GM12865 (cell line): ENCODE measurements at regions not wholly inside any gene's neighbourhood (a gene's known extent, or its start where the extent isn't known, plus 50 kb on each side); places are given as distances from the start of the nearest gene placed in this dataset.

Experiments used
- DNase-seq: peaks from one replicate; pipeline ENCODE4 v3.0.0; 2010; ENCODE audit warnings: low read depth
- H3K4me3 ChIP-seq: 2 replicates; pipeline ENCODE4 v1.5.1; 2011; ENCODE audit warnings: mild to moderate bottlenecking, low read depth, low read length, control low read depth
- TF ChIP-seq, protein P1 (sequence below): IDR thresholded peaks from 2 replicates; pipeline ENCODE4 v1.5.1; 2011; ENCODE audit warnings: low read length, control low read depth, low read depth, inconsistent platforms; ENCODE audit not compliant: insufficient read depth; ENCODE audit errors: missing control alignments

DNA sequence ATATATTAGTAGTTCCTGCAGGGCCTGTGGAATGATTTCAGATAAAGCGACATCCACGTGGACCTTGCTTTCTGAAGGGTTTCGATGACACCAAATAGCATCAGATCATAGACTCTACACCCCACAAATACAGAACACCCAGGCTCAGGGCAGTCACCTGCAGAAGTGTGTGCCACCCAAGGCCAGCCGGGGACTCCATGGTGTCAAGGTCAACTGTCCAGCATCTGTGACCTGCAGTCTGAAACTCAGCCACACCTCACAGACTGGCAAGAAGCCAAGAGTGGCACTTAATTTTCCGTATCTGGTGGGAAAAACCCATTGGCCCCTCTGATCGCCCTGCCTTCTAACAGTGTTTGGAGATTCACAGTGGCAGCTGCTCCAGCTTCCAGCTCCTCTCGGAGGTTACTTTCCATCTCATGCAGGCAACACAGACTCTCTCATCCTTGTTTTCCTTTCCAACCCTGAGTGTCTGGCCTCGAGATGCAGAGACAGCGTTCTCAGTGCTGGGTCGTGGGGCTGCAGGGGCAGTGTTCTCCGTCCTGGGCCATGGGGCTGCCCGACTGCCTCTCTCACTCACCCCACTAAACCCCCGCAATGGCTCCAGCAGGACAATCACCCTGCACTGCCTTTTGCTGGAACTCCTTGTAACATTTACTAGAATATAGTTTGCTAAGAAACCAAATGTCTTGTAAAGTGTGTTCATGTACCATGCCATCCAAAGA, 221.9 kb downstream of the IRX2 start:
- no peak overlapping the region for H3K4me3 ChIP-seq
- no peak for DNase-seq

DNA sequence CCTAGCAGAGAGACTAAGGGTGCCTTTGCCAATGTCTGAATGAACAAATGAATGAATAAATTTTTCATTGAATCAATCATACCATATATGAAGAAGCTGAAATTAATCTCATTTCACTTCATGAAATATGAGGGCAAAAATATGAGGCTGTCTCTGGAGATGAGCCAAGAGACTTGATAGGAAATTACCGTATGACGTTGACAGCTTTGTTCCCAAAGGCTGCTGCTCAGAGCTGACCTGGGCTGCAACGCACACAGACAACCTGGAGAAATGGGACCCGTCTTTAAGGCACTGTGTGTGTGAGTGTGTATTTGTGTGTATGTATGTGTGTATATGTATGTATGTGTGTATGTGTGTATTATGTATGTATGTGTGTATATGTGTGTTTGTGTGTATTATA, 226.1 kb downstream of the IRX2 start:
- TF ChIP-seq, protein P1, sequence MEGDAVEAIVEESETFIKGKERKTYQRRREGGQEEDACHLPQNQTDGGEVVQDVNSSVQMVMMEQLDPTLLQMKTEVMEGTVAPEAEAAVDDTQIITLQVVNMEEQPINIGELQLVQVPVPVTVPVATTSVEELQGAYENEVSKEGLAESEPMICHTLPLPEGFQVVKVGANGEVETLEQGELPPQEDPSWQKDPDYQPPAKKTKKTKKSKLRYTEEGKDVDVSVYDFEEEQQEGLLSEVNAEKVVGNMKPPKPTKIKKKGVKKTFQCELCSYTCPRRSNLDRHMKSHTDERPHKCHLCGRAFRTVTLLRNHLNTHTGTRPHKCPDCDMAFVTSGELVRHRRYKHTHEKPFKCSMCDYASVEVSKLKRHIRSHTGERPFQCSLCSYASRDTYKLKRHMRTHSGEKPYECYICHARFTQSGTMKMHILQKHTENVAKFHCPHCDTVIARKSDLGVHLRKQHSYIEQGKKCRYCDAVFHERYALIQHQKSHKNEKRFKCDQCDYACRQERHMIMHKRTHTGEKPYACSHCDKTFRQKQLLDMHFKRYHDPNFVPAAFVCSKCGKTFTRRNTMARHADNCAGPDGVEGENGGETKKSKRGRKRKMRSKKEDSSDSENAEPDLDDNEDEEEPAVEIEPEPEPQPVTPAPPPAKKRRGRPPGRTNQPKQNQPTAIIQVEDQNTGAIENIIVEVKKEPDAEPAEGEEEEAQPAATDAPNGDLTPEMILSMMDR, result no peak
- no peak for DNase-seq
- H3K4me3 ChIP-seq, result no peak overlapping the region

More for the DNA sequence above, 221.9 kb downstream of the IRX2 start:
- TF ChIP-seq, protein P1, result no peak

DNA sequence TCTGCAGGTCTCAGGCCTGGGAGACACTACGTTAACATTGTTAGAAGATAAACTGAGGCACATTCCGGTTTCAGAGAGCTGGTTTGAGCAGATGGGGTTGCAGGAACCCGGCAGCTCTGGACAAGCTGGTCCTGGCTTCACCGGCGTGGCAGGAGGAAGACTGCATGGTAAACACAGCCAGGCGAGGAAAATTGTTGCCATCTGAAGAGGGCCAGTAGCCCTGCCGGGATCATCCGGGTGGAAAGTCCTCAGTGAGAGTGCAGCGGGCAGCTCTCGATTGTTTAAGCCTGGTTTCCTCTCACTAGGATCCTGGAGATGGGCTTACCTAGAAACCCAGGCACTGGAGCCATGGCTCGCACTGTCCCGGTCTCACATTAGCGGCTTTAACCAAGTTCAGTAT, 226.9 kb downstream of the IRX2 start:
- no peak overlapping the region for H3K4me3 ChIP-seq
- no peak for DNase-seq
- TF ChIP-seq, protein P1, result no peak

DNA sequence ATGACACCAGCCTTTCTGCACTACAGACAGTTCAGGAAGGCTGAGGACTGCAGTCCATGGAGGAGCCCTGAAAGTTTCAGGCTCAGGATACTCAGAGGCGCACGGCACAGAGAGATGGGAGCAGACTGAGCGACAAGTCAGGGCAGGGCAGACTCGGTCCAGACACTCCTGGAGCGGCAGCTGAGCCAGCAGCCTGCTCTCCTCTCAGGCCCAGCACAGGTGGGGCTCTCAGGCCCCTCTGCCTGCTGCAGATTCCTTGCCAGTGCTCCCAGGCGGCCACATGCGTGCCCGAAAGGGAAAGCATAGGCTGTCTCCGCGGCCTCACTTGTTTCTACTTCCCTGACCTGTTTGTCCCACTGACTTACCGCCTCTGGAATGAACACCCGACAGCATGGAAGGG, 228.3 kb downstream of the IRX2 start:
- DNase-seq, result no peak
- TF ChIP-seq, protein P1, result no peak
- H3K4me3 ChIP-seq, result no peak overlapping the region

DNA sequence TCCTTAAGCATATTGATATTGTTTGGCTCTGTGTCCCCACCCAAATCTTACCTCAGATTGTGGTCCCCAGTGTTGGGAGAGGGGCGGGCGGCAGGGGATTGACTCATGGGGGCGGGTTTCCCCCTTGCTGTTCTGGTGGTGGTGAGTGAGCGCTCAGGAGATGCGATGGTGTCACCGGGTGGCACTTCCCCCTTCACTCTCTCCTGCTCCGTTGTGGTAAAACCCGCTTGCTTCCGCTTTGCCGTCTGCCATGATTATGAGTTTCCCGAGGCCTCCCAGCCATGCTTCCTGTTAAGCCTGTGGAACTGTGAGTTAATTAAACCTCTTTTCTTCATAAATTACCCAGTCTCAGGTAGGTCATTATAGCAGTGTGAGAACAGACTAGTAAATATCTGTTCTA, 229.1 kb downstream of the IRX2 start:
- TF ChIP-seq, protein P1, result no peak
- H3K4me3 ChIP-seq, result no peak overlapping the region
- no peak for DNase-seq

DNA sequence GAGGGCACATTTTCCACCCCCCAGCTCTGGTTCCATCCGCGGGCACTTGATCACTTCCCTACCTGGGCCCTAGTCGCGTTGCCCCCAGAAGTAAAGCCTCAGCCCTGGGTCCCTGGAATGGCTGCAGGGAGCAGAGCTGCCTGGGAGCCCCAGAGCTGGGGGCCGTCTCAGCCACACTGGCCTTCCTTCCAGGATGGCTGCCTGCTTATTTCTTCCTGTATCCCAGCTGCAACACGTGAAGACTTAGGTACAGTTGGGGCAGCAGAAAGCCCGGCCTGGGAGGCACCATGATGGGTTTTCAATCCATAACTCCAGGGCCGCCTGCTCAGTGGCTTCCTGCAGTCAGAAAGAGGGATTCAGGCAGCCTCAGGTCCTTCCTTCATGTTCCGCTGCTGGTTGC, 232.3 kb downstream of the IRX2 start:
- no peak overlapping the region for H3K4me3 ChIP-seq
- TF ChIP-seq, protein P1, result no peak
- no peak for DNase-seq

DNA sequence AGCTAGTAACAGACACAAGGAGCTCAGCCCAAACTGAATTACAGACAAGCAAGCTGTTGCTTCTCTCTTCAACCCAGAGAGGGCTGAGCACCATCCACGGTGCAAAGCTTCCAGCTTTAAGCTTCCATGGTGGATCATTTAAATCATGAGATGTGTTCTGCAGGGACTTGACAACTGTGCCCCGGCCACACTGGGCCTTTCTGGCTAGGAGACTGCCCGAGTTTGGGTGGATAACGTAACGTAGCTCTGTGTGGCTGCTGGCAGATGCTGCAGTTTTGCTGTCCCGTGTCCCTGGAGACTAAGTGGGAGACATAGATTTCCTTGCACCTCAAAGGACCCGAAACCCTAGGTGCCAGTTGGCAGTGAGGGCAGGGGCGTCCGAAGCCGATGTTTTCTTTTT, 234.0 kb downstream of the IRX2 start:
- TF ChIP-seq, protein P1, result no peak
- H3K4me3 ChIP-seq, result no peak overlapping the region
- no peak for DNase-seq
